AG10803 (cell line): ENCODE measurements at regions not wholly inside any gene's neighbourhood (a gene's known extent, or its start where the extent isn't known, plus 50 kb on each side); places are given as distances from the start of the nearest gene placed in this dataset.
"Not testable (repeated sequence)": the region's sequence is repeated elsewhere in the genome, so short reads cannot be mapped to it uniquely, and the experiment has no call there.

Experiments
- DNase-seq: peaks from one replicate; pipeline ENCODE4 v3.0.0; 2010; ENCODE audit warnings: low read depth
- H3K4me3 ChIP-seq: 2 replicates; pipeline ENCODE4 v1.5.1; 2011; ENCODE audit warnings: mild to moderate bottlenecking, low read length, control low read depth
- TF ChIP-seq, protein P1 (sequence below): conservative IDR thresholded peaks from 2 replicates; pipeline ENCODE4 v1.5.1; 2011; ENCODE audit warnings: mild to moderate bottlenecking, low read length, control low read depth, inconsistent platforms

GRCh38 chr1:186255266-186255665 lies 119.8 kb downstream of the TPR start:
- no peak overlapping the region for H3K4me3 ChIP-seq
- TF ChIP-seq, protein P1, sequence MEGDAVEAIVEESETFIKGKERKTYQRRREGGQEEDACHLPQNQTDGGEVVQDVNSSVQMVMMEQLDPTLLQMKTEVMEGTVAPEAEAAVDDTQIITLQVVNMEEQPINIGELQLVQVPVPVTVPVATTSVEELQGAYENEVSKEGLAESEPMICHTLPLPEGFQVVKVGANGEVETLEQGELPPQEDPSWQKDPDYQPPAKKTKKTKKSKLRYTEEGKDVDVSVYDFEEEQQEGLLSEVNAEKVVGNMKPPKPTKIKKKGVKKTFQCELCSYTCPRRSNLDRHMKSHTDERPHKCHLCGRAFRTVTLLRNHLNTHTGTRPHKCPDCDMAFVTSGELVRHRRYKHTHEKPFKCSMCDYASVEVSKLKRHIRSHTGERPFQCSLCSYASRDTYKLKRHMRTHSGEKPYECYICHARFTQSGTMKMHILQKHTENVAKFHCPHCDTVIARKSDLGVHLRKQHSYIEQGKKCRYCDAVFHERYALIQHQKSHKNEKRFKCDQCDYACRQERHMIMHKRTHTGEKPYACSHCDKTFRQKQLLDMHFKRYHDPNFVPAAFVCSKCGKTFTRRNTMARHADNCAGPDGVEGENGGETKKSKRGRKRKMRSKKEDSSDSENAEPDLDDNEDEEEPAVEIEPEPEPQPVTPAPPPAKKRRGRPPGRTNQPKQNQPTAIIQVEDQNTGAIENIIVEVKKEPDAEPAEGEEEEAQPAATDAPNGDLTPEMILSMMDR: no peak
- no peak for DNase-seq

DNA sequence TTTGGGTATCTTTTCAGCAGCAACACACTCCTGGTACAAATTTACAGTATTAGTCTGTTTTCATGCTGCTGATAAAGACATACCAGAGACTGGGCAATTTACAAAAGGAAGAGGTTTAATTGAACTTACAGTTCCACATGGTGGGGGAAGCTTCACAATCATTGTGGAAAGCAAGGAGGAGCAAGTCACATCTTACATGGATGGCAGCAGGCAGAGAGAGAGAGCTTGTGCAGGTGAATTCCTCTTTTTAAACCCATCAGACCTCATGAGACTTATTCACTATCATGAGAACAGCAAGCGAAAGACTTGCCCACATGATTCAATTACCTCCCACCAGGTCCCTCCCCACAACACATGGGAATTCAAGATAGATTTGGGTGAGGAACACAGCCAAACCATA lies 124.5 kb downstream of the TPR start:
- H3K4me3 ChIP-seq: no peak overlapping the region
- TF ChIP-seq, protein P1: no peak
- no peak for DNase-seq

DNA sequence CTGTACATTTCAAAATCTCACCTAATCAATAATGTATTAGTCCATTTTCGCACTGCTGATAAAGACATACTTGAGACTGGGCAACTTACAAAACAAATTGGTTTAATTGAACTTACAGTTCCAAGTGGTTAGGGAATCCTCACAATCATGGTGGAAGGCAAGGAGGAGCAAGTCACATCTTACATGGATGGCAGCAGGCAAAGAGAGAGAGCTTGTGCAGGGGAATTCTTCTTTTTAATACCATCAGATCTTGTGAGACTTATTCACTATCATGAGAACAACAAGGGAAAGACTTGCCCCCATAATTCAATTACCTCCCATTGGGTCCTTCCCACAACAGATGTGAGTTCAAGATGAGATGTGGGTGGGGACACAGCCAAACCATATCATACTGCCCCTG lies 126.4 kb downstream of the TPR start:
- H3K4me3 ChIP-seq, DNase-seq: not testable (repeated sequence)

DNA sequence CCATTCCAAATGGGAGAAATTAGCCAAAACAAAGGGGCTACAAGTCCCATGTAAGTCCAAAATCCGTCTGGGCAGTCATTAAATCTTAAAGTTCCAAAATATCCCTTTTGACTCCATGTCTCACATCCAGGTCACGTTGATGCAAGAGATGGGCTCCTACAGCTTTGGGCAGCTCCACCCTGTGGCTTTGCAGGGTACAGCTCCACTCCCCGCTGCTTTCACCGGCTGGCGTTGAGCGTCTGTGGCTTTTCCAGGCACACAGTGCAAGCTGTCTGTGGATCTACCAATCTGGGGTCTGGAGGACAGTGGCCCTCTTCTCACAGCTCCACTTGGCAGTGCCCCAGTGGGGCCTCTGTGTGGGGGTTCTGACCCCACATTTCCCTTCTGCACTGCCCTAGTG lies 130.2 kb downstream of the TPR start:
- DNase-seq: no peak
- H3K4me3 ChIP-seq: no peak overlapping the region
- TF ChIP-seq, protein P1: peak; percentile 34
